COLO668 (cell line): ENCODE measurements at regions not wholly inside any gene's neighbourhood (a gene's known extent, or its start where the extent isn't known, plus 50 kb on each side); places are given as distances from the start of the nearest gene placed in this dataset.
A peak's percentile ranks its signal among the peaks of the same experiment; 100 is the strongest.

Experiments used
- DNase-seq: peaks from one replicate; lab custom pipeline; 2025; ENCODE audit not compliant: unreplicated experiment; lab: John Stamatoyannopoulos, UW

GRCh38 chr4:132506568-132506967 is 642.5 kb upstream of the PCDH10 start:
- no peak for DNase-seq

GRCh38 chr4:132513491-132513890 is 635.6 kb upstream of the PCDH10 start:
- DNase-seq, result no peak

GRCh38 chr4:132526652-132527051 is 622.4 kb upstream of the PCDH10 start:
- DNase-seq, result no peak

GRCh38 chr4:132527817-132528216 is 621.3 kb upstream of the PCDH10 start:
- DNase-seq, result no peak

- no peak for DNase-seq
Observed at GRCh38 chr4:132530861-132531260, 618.2 kb upstream of the PCDH10 start.

- peak; percentile 21 for DNase-seq
Observed at GRCh38 chr4:132540268-132540667, 608.8 kb upstream of the PCDH10 start.

GRCh38 chr4:132540797-132541196 is 608.3 kb upstream of the PCDH10 start:
- DNase-seq, result peak; percentile 69

GRCh38 chr4:132542228-132542627 is 606.9 kb upstream of the PCDH10 start:
- no peak for DNase-seq

- DNase-seq, result no peak
Observed at GRCh38 chr4:132548463-132548862, 600.6 kb upstream of the PCDH10 start.

GRCh38 chr4:132556316-132556715 is 592.8 kb upstream of the PCDH10 start:
- DNase-seq, result no peak

- DNase-seq, result no peak
Observed at GRCh38 chr4:132557660-132558059, 591.4 kb upstream of the PCDH10 start.

GRCh38 chr4:132564920-132565319 is 584.2 kb upstream of the PCDH10 start:
- DNase-seq, result no peak

GRCh38 chr4:132565542-132565941 is 583.6 kb upstream of the PCDH10 start:
- no peak for DNase-seq

GRCh38 chr4:132572210-132572609 is 576.9 kb upstream of the PCDH10 start:
- DNase-seq, result no peak

- no peak for DNase-seq
Observed at GRCh38 chr4:132587626-132588025, 561.5 kb upstream of the PCDH10 start.

GRCh38 chr4:132592340-132592739 is 556.8 kb upstream of the PCDH10 start:
- no peak for DNase-seq

GRCh38 chr4:132592850-132593249 is 556.2 kb upstream of the PCDH10 start:
- no peak for DNase-seq

GRCh38 chr4:132593717-132594400 is 555.2 kb upstream of the PCDH10 start:
- no peak for DNase-seq

GRCh38 chr4:132596186-132596585 is 552.9 kb upstream of the PCDH10 start:
- DNase-seq, result no peak

GRCh38 chr4:132605551-132605950 is 543.5 kb upstream of the PCDH10 start:
- DNase-seq, result no peak

GRCh38 chr4:132614682-132615081 is 534.4 kb upstream of the PCDH10 start:
- DNase-seq, result no peak

- DNase-seq, result no peak
Observed at GRCh38 chr4:132619968-132620367, 529.1 kb upstream of the PCDH10 start.
